Aorta (tissue), 5 donors: ENCODE measurements at regions not wholly inside any gene's neighbourhood (a gene's known extent, or its start where the extent isn't known, plus 50 kb on each side); places are given as distances from the start of the nearest gene placed in this dataset.
"Not testable (repeated sequence)": the region's sequence is repeated elsewhere in the genome, so short reads cannot be mapped to it uniquely, and the experiment has no call there.

Source experiments
- ATAC-seq: fragments of 200-7000 bp; cut with Tn5 transposase; one replicate; pipeline ENCODE4 v1.9.1; 2022; ENCODE audit warnings: moderate library complexity; ENCODE audit not compliant: low FRiP score
- DNase-seq, 2 donors: peaks; one replicate each; pipeline ENCODE4 v3.0.0-alpha.2; 2020
- H3K27ac ChIP-seq, 2 donors: one replicate each; pipeline ENCODE4 v1.5.1; 2013; ENCODE audit warnings: low read length in 2 of 2, mild to moderate bottlenecking in 2 of 2, moderate library complexity in 2 of 2, control low read depth in 1 of 2, inconsistent platforms in 1 of 2, low read depth in 1 of 2
- H3K27me3 ChIP-seq, 2 donors: one replicate each; pipeline ENCODE4 v1.6.1; 2013; ENCODE audit warnings: control low read depth in 1 of 2, low read length in 1 of 2, mild to moderate bottlenecking in 1 of 2, moderate library complexity in 1 of 2; ENCODE audit not compliant: insufficient read depth in 2 of 2, control insufficient read depth in 1 of 2
- H3K36me3 ChIP-seq, 2 donors: one replicate each; pipeline ENCODE4 v1.6.1; 2013; ENCODE audit warnings: control low read depth in 1 of 2, low read length in 1 of 2, mild to moderate bottlenecking in 1 of 2; ENCODE audit not compliant: insufficient read depth in 2 of 2, control insufficient read depth in 1 of 2
- H3K4me1 ChIP-seq, 2 donors: one replicate each; pipeline ENCODE4 v1.6.1; 2013; ENCODE audit warnings: low read length in 2 of 2, control low read depth in 1 of 2, mild to moderate bottlenecking in 1 of 2, moderate library complexity in 1 of 2; ENCODE audit not compliant: insufficient read depth in 2 of 2, control insufficient read depth in 1 of 2
- H3K4me3 ChIP-seq, 2 donors: one replicate each; pipeline ENCODE4 v1.5.1; 2013; ENCODE audit warnings: low read length in 2 of 2, control low read depth in 1 of 2, mild to moderate bottlenecking in 1 of 2
- H3K9me3 ChIP-seq: one replicate; pipeline ENCODE4 v1.6.1; 2013; ENCODE audit warnings: mild to moderate bottlenecking, low read length; ENCODE audit not compliant: control insufficient read depth
- WGBS, 2 donors: extraction: QIAGEN DNeasy Blood & Tissue Kit; methylation state at CpG; one replicate each; pipeline ENCODE4 v1.1.7; 2013; 5-methylcytosine and 5-hydroxymethylcytosine counted together
- intact Hi-C, 2 donors: fragments of 100-400 bp; cut with DNase I; formaldehyde crosslinking; loops; one replicate each; pipeline versions ENCODE4 v1.14.2 to v1.15.0; 2022
- donor health status: healthy with polysubstance abuse.
- donor health status: Bipolar disorder and iron deficiency.
- donor health status: DM: no; HTN: no; CAD: no.
- donor health status: DM: no; HTN: no; CAD: no.
- donor health status: DM: yes; HTN: yes; CAD: no.

GRCh38 chrX:27229721-27230120 lies 233.4 kb downstream of the PPP4R3C start:
- no peak for DNase-seq
- intact Hi-C loops: no loop called here
- no peaks in the 10 kb centered on the region for H3K9me3 ChIP-seq
- H3K27me3 ChIP-seq: no peaks in the 10 kb centered on the region
- no peak overlapping the region for H3K27ac ChIP-seq
- 75 to 76% methylated on average over 2 of the region's 2 CpGs for WGBS, 2 donors
- H3K4me3 ChIP-seq: no peak overlapping the region
- H3K4me1 ChIP-seq: no peaks in the 10 kb centered on the region
- no peaks in the 10 kb centered on the region for H3K36me3 ChIP-seq
- no peak for ATAC-seq

GRCh38 chrX:27222661-27223060 lies 240.5 kb downstream of the PPP4R3C start:
- Histone ChIP-seq H3K27ac (no peak overlapping the region), H3K9me3 (no peaks in the 10 kb centered on the region), H3K4me3 (no peak overlapping the region), H3K36me3 (no peaks in the 10 kb centered on the region), H3K27me3 (no peaks in the 10 kb centered on the region), H3K4me1 (no peaks in the 10 kb centered on the region)
- DNase-seq (peak in 1 of 2 donors; percentile 41), ATAC-seq (no peak)
- WGBS, 2 donors: 86 to 95% methylated on average over 5 to 8 of the region's 8 CpGs
- intact Hi-C loops: no loop called here

- no peak for DNase-seq
- Histone ChIP-seq H3K4me1 (no peaks in the 10 kb centered on the region), H3K27ac (no peak overlapping the region), H3K4me3 (no peak overlapping the region), H3K9me3 (no peaks in the 10 kb centered on the region), H3K27me3 (no peaks in the 10 kb centered on the region), H3K36me3 (no peaks in the 10 kb centered on the region)
- no peak for ATAC-seq
- 27 to 37% methylated on average over 5 of the region's 5 CpGs for WGBS, 2 donors
- intact Hi-C loops: loop anchor here (5.0 to 10.0 kb wide), 2 partner anchors 402 to 404 kb away; no protein-coding TSS in a partner anchor
Observed at GRCh38 chrX:27186671-27187070, 276.5 kb downstream of the PPP4R3C start.

GRCh38 chrX:27163236-27163635 lies 299.9 kb downstream of the PPP4R3C start:
- Histone ChIP-seq H3K4me1 (no peaks in the 10 kb centered on the region), H3K27ac (no peak overlapping the region), H3K9me3 (no peaks in the 10 kb centered on the region), H3K27me3 (no peaks in the 10 kb centered on the region), H3K36me3 (no peaks in the 10 kb centered on the region), H3K4me3 (no peak overlapping the region)
- intact Hi-C loops: no loop called here
- ATAC-seq: no peak
- WGBS, 2 donors: 46 to 52% methylated on average over 4 of the region's 4 CpGs
- no peak for DNase-seq

GRCh38 chrX:27162496-27162895 lies 300.6 kb downstream of the PPP4R3C start:
- no peaks in the 10 kb centered on the region for H3K36me3 ChIP-seq
- 41 to 46% methylated on average over 1 of the region's 1 CpG for WGBS, 2 donors
- no peak for ATAC-seq

GRCh38 chrX:27156921-27157320 lies 306.2 kb downstream of the PPP4R3C start:
- H3K27me3 ChIP-seq, ATAC-seq, H3K36me3 ChIP-seq, H3K9me3 ChIP-seq, DNase-seq, H3K27ac ChIP-seq, intact Hi-C loops, H3K4me1 ChIP-seq, H3K4me3 ChIP-seq: not testable (repeated sequence)
- 95 to 96% methylated on average over 15 to 21 of the region's 21 CpGs for WGBS, 2 donors

More at GRCh38 chrX:27162496-27162895, 300.6 kb downstream of the PPP4R3C start:
- H3K27ac ChIP-seq: no peak overlapping the region
- H3K4me1 ChIP-seq: no peaks in the 10 kb centered on the region
- no peak for DNase-seq
- no peaks in the 10 kb centered on the region for H3K9me3 ChIP-seq
- intact Hi-C loops: no loop called here
- H3K27me3 ChIP-seq: no peaks in the 10 kb centered on the region
- no peak overlapping the region for H3K4me3 ChIP-seq

- intact Hi-C loops: no loop called here
- ATAC-seq (no peak), DNase-seq (no peak)
- no peak overlapping the region for H3K27ac ChIP-seq
- no peaks in the 10 kb centered on the region for H3K36me3 ChIP-seq
- H3K9me3 ChIP-seq: no peaks in the 10 kb centered on the region
- no peaks in the 10 kb centered on the region for H3K27me3 ChIP-seq
- WGBS, 2 donors: 51 to 73% methylated on average over 1 of the region's 1 CpG
- no peak overlapping the region for H3K4me3 ChIP-seq
- H3K4me1 ChIP-seq: no peaks in the 10 kb centered on the region
Observed at GRCh38 chrX:27136325-27136724, 326.8 kb downstream of the PPP4R3C start.

GRCh38 chrX:27132862-27133261 lies 330.3 kb downstream of the PPP4R3C start:
- intact Hi-C loops: no loop called here
- H3K9me3 ChIP-seq: no peaks in the 10 kb centered on the region
- no peaks in the 10 kb centered on the region for H3K27me3 ChIP-seq
- no peaks in the 10 kb centered on the region for H3K4me1 ChIP-seq
- no peaks in the 10 kb centered on the region for H3K36me3 ChIP-seq
- no peak for ATAC-seq
- DNase-seq: no peak
- 49 to 55% methylated on average over 1 of the region's 1 CpG for WGBS, 2 donors
- H3K27ac ChIP-seq: no peak overlapping the region
- no peak overlapping the region for H3K4me3 ChIP-seq

- WGBS, 2 donors: 73 to 88% methylated on average over 11 of the region's 11 CpGs
- H3K27ac ChIP-seq, H3K4me1 ChIP-seq, H3K36me3 ChIP-seq, intact Hi-C loops, DNase-seq, H3K9me3 ChIP-seq, H3K27me3 ChIP-seq, H3K4me3 ChIP-seq, ATAC-seq: not testable (repeated sequence)
Observed at GRCh38 chrX:27087176-27087575, 376.0 kb downstream of the PPP4R3C start.
